GM13977 (cell line): ENCODE measurements at regions not wholly inside any gene's neighbourhood (a gene's known extent, or its start where the extent isn't known, plus 50 kb on each side); places are given as distances from the start of the nearest gene placed in this dataset.

ENCODE experiments used
- DNase-seq: peaks from one replicate; pipeline ENCODE4 v3.0.0; 2012; ENCODE audit warnings: low spot score
- in situ Hi-C: fragments of 300-500 bp; cut with MboI; formaldehyde crosslinking; loops from one replicate; pipeline ENCODE4 v1.12.0; 2022; ENCODE audit warnings: low sequenced_read_pairs, low pct_unique_long_range_greater_than_20kb, mixed read lengths, inconsistent platforms; ENCODE audit not compliant: unreplicated experiment
- TF ChIP-seq, protein P1 (sequence below): IDR thresholded peaks from 2 replicates; pipeline ENCODE4 v1.5.1; 2012; ENCODE audit warnings: mild to moderate bottlenecking, control low read depth; ENCODE audit not compliant: insufficient read depth; ENCODE audit errors: extremely low read depth, missing control alignments

DNA sequence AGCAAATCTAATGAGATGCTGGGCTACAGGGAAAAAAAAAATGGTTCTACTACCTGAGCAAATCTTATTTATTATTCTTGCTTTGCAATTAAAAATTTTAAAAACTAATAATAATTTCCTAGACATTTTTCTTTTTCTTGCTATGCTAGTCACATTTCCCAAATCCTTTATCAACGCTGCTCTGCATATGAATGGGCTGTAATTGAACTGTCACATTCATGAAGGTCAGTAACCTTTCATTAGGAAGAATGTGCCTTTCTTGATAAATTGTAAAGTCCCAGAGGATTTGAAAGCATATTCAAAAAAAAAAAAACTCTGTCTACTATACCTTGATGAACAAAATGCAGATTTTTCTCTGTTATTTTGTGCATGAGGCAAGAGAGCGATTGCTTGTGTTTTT lies 538.7 kb upstream of the ID4 start:
- in situ Hi-C loops = no loop called here
- no peak for DNase-seq
- TF ChIP-seq, protein P1, sequence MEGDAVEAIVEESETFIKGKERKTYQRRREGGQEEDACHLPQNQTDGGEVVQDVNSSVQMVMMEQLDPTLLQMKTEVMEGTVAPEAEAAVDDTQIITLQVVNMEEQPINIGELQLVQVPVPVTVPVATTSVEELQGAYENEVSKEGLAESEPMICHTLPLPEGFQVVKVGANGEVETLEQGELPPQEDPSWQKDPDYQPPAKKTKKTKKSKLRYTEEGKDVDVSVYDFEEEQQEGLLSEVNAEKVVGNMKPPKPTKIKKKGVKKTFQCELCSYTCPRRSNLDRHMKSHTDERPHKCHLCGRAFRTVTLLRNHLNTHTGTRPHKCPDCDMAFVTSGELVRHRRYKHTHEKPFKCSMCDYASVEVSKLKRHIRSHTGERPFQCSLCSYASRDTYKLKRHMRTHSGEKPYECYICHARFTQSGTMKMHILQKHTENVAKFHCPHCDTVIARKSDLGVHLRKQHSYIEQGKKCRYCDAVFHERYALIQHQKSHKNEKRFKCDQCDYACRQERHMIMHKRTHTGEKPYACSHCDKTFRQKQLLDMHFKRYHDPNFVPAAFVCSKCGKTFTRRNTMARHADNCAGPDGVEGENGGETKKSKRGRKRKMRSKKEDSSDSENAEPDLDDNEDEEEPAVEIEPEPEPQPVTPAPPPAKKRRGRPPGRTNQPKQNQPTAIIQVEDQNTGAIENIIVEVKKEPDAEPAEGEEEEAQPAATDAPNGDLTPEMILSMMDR = no peak

DNA sequence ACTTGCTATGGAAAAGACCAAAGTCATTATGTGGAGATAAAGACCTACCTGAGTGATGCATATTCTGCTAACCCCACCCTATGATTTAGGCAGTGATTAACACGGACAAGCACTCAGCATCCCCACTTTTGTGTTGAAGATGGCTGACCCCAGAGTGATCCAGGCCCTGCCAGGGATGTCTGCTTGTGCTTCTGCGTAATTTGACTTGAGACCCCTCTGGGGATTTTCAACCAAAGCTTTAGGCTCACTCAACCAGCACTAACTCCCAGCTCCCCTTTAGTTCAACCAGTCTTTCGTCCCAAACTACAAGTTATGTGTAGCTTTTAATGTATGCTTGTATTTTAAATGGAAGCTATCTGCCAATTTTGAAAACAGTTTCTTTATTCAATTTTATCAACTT lies 538.0 kb upstream of the ID4 start:
- in situ Hi-C loops = no loop called here
- no peak for DNase-seq
- TF ChIP-seq, protein P1 = no peak

GRCh38 chr6:19301980-19302379 lies 535.2 kb upstream of the ID4 start:
- TF ChIP-seq, protein P1 = no peak
- in situ Hi-C loops = no loop called here
- DNase-seq = no peak

- in situ Hi-C loops = no loop called here
- TF ChIP-seq, protein P1 = no peak
- no peak for DNase-seq
Observed at GRCh38 chr6:19303383-19303782, 533.8 kb upstream of the ID4 start.

GRCh38 chr6:19309661-19310060 lies 527.5 kb upstream of the ID4 start:
- TF ChIP-seq, protein P1 = no peak
- DNase-seq = no peak
- in situ Hi-C loops = no loop called here

DNA sequence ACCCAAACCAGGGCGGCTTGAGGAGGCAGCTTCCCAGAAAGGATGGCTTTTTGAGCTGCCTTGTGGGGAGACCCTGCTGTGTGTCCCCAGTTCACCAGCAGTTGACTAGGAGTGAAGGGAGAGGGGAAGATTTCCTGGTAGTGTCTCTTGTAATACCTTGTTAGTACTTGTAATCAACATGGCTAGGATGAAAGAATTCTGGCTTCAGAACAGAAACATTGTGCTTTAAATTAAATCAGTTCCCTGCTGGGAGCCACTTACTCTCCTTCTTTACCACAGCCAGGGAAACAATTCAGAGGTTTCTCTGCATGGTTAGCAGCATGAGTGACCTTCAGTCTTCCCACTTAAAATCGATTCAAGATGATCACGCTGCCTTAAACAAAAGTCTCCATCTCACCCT lies 525.4 kb upstream of the ID4 start:
- DNase-seq = no peak
- TF ChIP-seq, protein P1 = no peak
- in situ Hi-C loops = no loop called here
